ENCODE measurements at regions not wholly inside any gene's neighbourhood (a gene's known extent, or its start where the extent isn't known, plus 50 kb on each side); places are given as distances from the start of the nearest gene placed in this dataset.

GRCh38 chr10:69738071-69738470 lies 63.6 kb upstream of the COL13A1 start:
- no peak for DNase-seq
- Histone ChIP-seq H3K9me3 (no peaks in the 10 kb centered on the region), H3K27ac (no peak overlapping the region), H3K4me1 (no peaks in the 10 kb centered on the region), H3K36me3 (no peaks in the 10 kb centered on the region), H3K4me3 (no peak overlapping the region), H3K9ac (ENCODE audit: low read depth in 2 of 2, low read length in 2 of 2) (no peak overlapping the region), H3K27me3 (no peaks in the 10 kb centered on the region)
- TF ChIP-seq CTCF (IDR thresholded peaks at IDR 0.05), result no peak
- intact Hi-C loops (cut with DNase I), result no loop called here

- TF ChIP-seq CTCF (IDR thresholded peaks at IDR 0.05), result no peak
- intact Hi-C loops (cut with DNase I), result no loop called here
- Histone ChIP-seq H3K36me3 (no peaks in the 10 kb centered on the region), H3K9me3 (no peaks in the 10 kb centered on the region), H3K4me1 (no peaks in the 10 kb centered on the region), H3K27ac (no peak overlapping the region), H3K4me3 (no peak overlapping the region), H3K27me3 (no peaks in the 10 kb centered on the region), H3K9ac (ENCODE audit: low read depth in 2 of 2, low read length in 2 of 2) (no peak overlapping the region)
- no peak for DNase-seq
Measured at GRCh38 chr10:69738858-69739435, 62.8 kb upstream of the COL13A1 start.

- TF ChIP-seq CTCF (IDR thresholded peaks at IDR 0.05), result no peak
- DNase-seq, result no peak
- Histone ChIP-seq H3K36me3 (no peaks in the 10 kb centered on the region), H3K9ac (ENCODE audit: low read depth in 2 of 2, low read length in 2 of 2) (no peak overlapping the region), H3K4me3 (no peak overlapping the region), H3K27me3 (no peaks in the 10 kb centered on the region), H3K4me1 (no peaks in the 10 kb centered on the region), H3K27ac (no peak overlapping the region), H3K9me3 (no peaks in the 10 kb centered on the region)
- intact Hi-C loops (cut with DNase I), result no loop called here
Measured at GRCh38 chr10:69739634-69740033, 62.1 kb upstream of the COL13A1 start.

- DNase-seq, result no peak
- intact Hi-C loops (cut with DNase I), result no loop called here
- H3K4me3 ChIP-seq, result no peak overlapping the region
- no peaks in the 10 kb centered on the region for H3K4me1 ChIP-seq
- H3K9ac ChIP-seq (ENCODE audit: low read depth in 2 of 2, low read length in 2 of 2), result no peak overlapping the region
- no peaks in the 10 kb centered on the region for H3K36me3 ChIP-seq
- H3K27ac ChIP-seq, result no peak overlapping the region
- no peaks in the 10 kb centered on the region for H3K27me3 ChIP-seq
- no peak for TF ChIP-seq CTCF (IDR thresholded peaks at IDR 0.05)
- no peaks in the 10 kb centered on the region for H3K9me3 ChIP-seq
Measured at GRCh38 chr10:69740126-69740525, 61.6 kb upstream of the COL13A1 start.

- DNase-seq, result no peak
- no peak overlapping the region for H3K4me3 ChIP-seq
- H3K36me3 ChIP-seq, result no peaks in the 10 kb centered on the region
- no peak overlapping the region for H3K9ac ChIP-seq (ENCODE audit: low read depth in 2 of 2, low read length in 2 of 2)
- no peak for TF ChIP-seq CTCF (IDR thresholded peaks at IDR 0.05)
- H3K9me3 ChIP-seq, result no peaks in the 10 kb centered on the region
- intact Hi-C loops (cut with DNase I), result no loop called here
- H3K27me3 ChIP-seq, result no peaks in the 10 kb centered on the region
- no peak overlapping the region for H3K27ac ChIP-seq
- no peaks in the 10 kb centered on the region for H3K4me1 ChIP-seq
Measured at GRCh38 chr10:69741252-69741651, 60.5 kb upstream of the COL13A1 start.

Data from colonic mucosa (tissue), 4 donors.